OCI-LY1 (cell line): ENCODE measurements at regions not wholly inside any gene's neighbourhood (a gene's known extent, or its start where the extent isn't known, plus 50 kb on each side); places are given as distances from the start of the nearest gene placed in this dataset.

Source experiments
- H2AFZ ChIP-seq: fragments of 200-600 bp; sonication (generic), shearing (Covaris generic); 2 replicates; pipeline ENCODE4 v1.6.0; 2014; ENCODE audit warnings: antibody characterized with exemption, mild to moderate bottlenecking, low read length
- H3F3A ChIP-seq: fragments of 200-600 bp; sonication (generic), shearing (Covaris generic); 2 replicates; pipeline ENCODE4 v1.6.0; 2014; ENCODE audit warnings: mild to moderate bottlenecking, antibody characterized with exemption, low read length, moderate library complexity; ENCODE audit not compliant: insufficient read depth
- H3K27ac ChIP-seq: fragments of 200-600 bp; sonication (generic); 2 replicates; pipeline ENCODE4 v1.5.1; 2014; ENCODE audit warnings: low read length, mixed run types, mild to moderate bottlenecking, low read depth; ENCODE audit not compliant: poor library complexity, severe bottlenecking
- H3K27me3 ChIP-seq: fragments of 200-600 bp; sonication (generic); 2 replicates; pipeline ENCODE4 v1.6.0; 2014; ENCODE audit warnings: antibody characterized with exemption, mild to moderate bottlenecking, low read length, moderate library complexity; ENCODE audit not compliant: insufficient read depth
- H3K36me3 ChIP-seq: fragments of 200-600 bp; sonication (generic); 2 replicates; pipeline ENCODE4 v1.6.1; 2014; ENCODE audit warnings: mild to moderate bottlenecking, antibody characterized with exemption, low read length, moderate library complexity, mixed read lengths; ENCODE audit not compliant: insufficient read depth
- H3K4me1 ChIP-seq: fragments of 200-600 bp; sonication (generic); 2 replicates; pipeline ENCODE4 v1.5.1; 2014; ENCODE audit warnings: mild to moderate bottlenecking, low read length, moderate library complexity; ENCODE audit not compliant: insufficient read depth, severe bottlenecking
- H3K4me2 ChIP-seq: fragments of 200-600 bp; sonication (generic), shearing (Covaris generic); 2 replicates; pipeline ENCODE4 v1.6.1; 2014; ENCODE audit warnings: low read length
- H3K4me3 ChIP-seq: fragments of 200-600 bp; sonication (generic); 2 replicates; pipeline ENCODE4 v1.5.1; 2014; ENCODE audit warnings: low read length, low read depth, mild to moderate bottlenecking, mixed read lengths; ENCODE audit not compliant: poor library complexity, severe bottlenecking
- H3K79me2 ChIP-seq: fragments of 200-600 bp; shearing (Covaris generic); 2 replicates; pipeline ENCODE4 v1.6.1; 2016; ENCODE audit warnings: mixed run types, low read length, mixed read lengths; ENCODE audit not compliant: insufficient read depth
- H3K9ac ChIP-seq: fragments of 200-600 bp; sonication (generic), shearing (Covaris generic); 2 replicates; pipeline ENCODE4 v1.6.1; 2014; ENCODE audit warnings: mild to moderate bottlenecking, low read length, mixed read lengths
- H3K9me2 ChIP-seq: fragments of 200-600 bp; sonication (generic), shearing (Covaris generic); 2 replicates; pipeline ENCODE4 v1.6.1; 2014; ENCODE audit warnings: low read depth, mild to moderate bottlenecking, low read length, mixed read lengths
- H3K9me3 ChIP-seq: fragments of 200-600 bp; shearing (Covaris generic); 2 replicates; pipeline ENCODE4 v1.6.1; 2014; ENCODE audit warnings: low read length, mixed read lengths
- H4K20me1 ChIP-seq: fragments of 200-600 bp; sonication (generic), shearing (Covaris generic); 2 replicates; pipeline ENCODE4 v1.6.0; 2016; ENCODE audit warnings: mild to moderate bottlenecking, low read length; ENCODE audit not compliant: insufficient read depth
- CTCF ChIP-seq: fragments of 200-600 bp; sonication (generic), shearing (Covaris generic); IDR thresholded peaks from 2 replicates; pipeline ENCODE4 v1.5.1; 2017; ENCODE audit warnings: mild to moderate bottlenecking, antibody characterized with exemption, low read length, moderate library complexity, mixed read lengths
- EZH2 ChIP-seq: fragments of 200-600 bp; sonication (generic), shearing (Covaris generic); IDR thresholded peaks from 2 replicates; pipeline ENCODE4 v1.8.0; 2017; ENCODE audit warnings: borderline replicate concordance, mixed run types, mild to moderate bottlenecking, antibody characterized with exemption, low read length, moderate library complexity, mixed read lengths

- Histone ChIP-seq H3K9me2 (no peaks in the 10 kb centered on the region), H4K20me1 (no peaks in the 10 kb centered on the region), H2AFZ (no peak overlapping the region)
Measured at GRCh38 chr4:134958862-134959261, 757.3 kb upstream of the PABPC4L start.

GRCh38 chr4:134955059-134955458 is 753.5 kb upstream of the PABPC4L start:
- H3K79me2 ChIP-seq: no peaks in the 10 kb centered on the region
- H3K27me3 ChIP-seq: no peaks in the 10 kb centered on the region
- no peaks in the 10 kb centered on the region for H3K9me2 ChIP-seq
- H3K4me2 ChIP-seq: no peak overlapping the region
- H3F3A ChIP-seq: no peaks in the 10 kb centered on the region
- no peaks in the 10 kb centered on the region for H3K4me1 ChIP-seq
- H3K27ac ChIP-seq: no peak overlapping the region
- H3K36me3 ChIP-seq: no peaks in the 10 kb centered on the region
- no peak overlapping the region for H3K9ac ChIP-seq
- no peaks in the 10 kb centered on the region for H3K9me3 ChIP-seq
- no peak for TF ChIP-seq EZH2
- TF ChIP-seq CTCF: no peak
- no peak overlapping the region for H3K4me3 ChIP-seq
- H2AFZ ChIP-seq: no peak overlapping the region
- H4K20me1 ChIP-seq: no peaks in the 10 kb centered on the region

More at GRCh38 chr4:134958862-134959261, 757.3 kb upstream of the PABPC4L start:
- no peaks in the 10 kb centered on the region for H3K36me3 ChIP-seq
- H3K27ac ChIP-seq: no peak overlapping the region
- no peak overlapping the region for H3K4me2 ChIP-seq
- no peak for TF ChIP-seq EZH2
- no peak for TF ChIP-seq CTCF
- H3K9ac ChIP-seq: no peak overlapping the region
- no peak overlapping the region for H3K4me3 ChIP-seq
- no peaks in the 10 kb centered on the region for H3K27me3 ChIP-seq
- H3K4me1 ChIP-seq: no peaks in the 10 kb centered on the region
- no peaks in the 10 kb centered on the region for H3F3A ChIP-seq
- H3K79me2 ChIP-seq: no peaks in the 10 kb centered on the region
- H3K9me3 ChIP-seq: no peaks in the 10 kb centered on the region

GRCh38 chr4:134952775-134953174 is 751.2 kb upstream of the PABPC4L start:
- Histone ChIP-seq H3K27ac (no peak overlapping the region), H3K36me3 (no peaks in the 10 kb centered on the region), H3K4me1 (no peaks in the 10 kb centered on the region), H3K4me2 (no peak overlapping the region), H2AFZ (no peak overlapping the region), H3K9ac (no peak overlapping the region), H3K4me3 (no peak overlapping the region), H3K79me2 (no peaks in the 10 kb centered on the region), H4K20me1 (no peaks in the 10 kb centered on the region), H3K9me2 (no peaks in the 10 kb centered on the region), H3F3A (no peaks in the 10 kb centered on the region), H3K27me3 (no peaks in the 10 kb centered on the region), H3K9me3 (no peaks in the 10 kb centered on the region)
- TF ChIP-seq CTCF (no peak), EZH2 (no peak)
